ENCODE measurements at regions not wholly inside any gene's neighbourhood (a gene's known extent, or its start where the extent isn't known, plus 50 kb on each side); places are given as distances from the start of the nearest gene placed in this dataset.

DNA sequence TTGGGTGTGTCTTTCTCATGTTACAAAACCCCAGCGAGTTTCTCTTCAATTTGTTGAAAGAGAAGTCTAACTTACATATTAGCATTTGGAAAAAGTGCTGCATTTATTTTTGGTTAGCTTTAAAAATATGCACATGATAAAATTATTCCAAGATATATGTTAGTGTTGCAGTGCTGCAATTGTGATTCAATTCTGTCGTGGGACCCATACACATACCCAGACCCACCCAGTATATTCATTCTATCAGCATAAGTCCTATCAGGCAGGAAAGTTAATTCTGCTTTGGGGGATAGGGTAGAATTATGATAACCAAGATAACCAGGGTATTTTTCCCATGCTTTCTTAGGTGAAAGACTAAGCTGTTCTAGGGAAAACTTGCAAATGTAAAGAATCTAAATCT, 313.5 kb downstream of the EPHA7 start:
- TF ChIP-seq, protein P1, sequence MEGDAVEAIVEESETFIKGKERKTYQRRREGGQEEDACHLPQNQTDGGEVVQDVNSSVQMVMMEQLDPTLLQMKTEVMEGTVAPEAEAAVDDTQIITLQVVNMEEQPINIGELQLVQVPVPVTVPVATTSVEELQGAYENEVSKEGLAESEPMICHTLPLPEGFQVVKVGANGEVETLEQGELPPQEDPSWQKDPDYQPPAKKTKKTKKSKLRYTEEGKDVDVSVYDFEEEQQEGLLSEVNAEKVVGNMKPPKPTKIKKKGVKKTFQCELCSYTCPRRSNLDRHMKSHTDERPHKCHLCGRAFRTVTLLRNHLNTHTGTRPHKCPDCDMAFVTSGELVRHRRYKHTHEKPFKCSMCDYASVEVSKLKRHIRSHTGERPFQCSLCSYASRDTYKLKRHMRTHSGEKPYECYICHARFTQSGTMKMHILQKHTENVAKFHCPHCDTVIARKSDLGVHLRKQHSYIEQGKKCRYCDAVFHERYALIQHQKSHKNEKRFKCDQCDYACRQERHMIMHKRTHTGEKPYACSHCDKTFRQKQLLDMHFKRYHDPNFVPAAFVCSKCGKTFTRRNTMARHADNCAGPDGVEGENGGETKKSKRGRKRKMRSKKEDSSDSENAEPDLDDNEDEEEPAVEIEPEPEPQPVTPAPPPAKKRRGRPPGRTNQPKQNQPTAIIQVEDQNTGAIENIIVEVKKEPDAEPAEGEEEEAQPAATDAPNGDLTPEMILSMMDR (conservative IDR thresholded peaks at IDR 0.05 in 1 of 2, IDR thresholded peaks at IDR 0.05 in 1 of 2; ENCODE audit: extremely low read depth in 1 of 2, insufficient read depth in 1 of 2, low read depth in 1 of 2, low read length in 2 of 2): no peak
- TF ChIP-seq EZH2 (IDR thresholded peaks at IDR 0.05; ENCODE audit: borderline replicate concordance, low read length): no peak

All from mammary epithelial cell (primary cell).